Neural cell (in vitro differentiated cells): ENCODE measurements at regions not wholly inside any gene's neighbourhood (a gene's known extent, or its start where the extent isn't known, plus 50 kb on each side); places are given as distances from the start of the nearest gene placed in this dataset.

Source experiments
- H2AFZ ChIP-seq: fragments of 200-600, 300-800 bp; sonication (generic), shearing (Covaris generic); 2 replicates; pipeline ENCODE4 v1.6.0; 2014; ENCODE audit warnings: low read depth, mild to moderate bottlenecking, antibody characterized with exemption, low read length, moderate library complexity
- H3F3A ChIP-seq: fragments of 200-600 bp; shearing (Covaris generic); 2 replicates; pipeline ENCODE4 v1.6.1; 2016; ENCODE audit warnings: mild to moderate bottlenecking, moderate library complexity, mixed read lengths, antibody characterized with exemption, low read length; ENCODE audit not compliant: insufficient read depth, poor library complexity, severe bottlenecking
- H3K27ac ChIP-seq: fragments of 200-600, 300-800 bp; sonication (generic), shearing (Covaris generic); 2 replicates; pipeline ENCODE4 v1.5.1; 2014; ENCODE audit warnings: mild to moderate bottlenecking, low read length, moderate library complexity
- H3K27me3 ChIP-seq: fragments of 300-800, 200-600 bp; sonication (generic), shearing (Covaris generic); 2 replicates; pipeline ENCODE4 v1.6.0; 2014; ENCODE audit warnings: mild to moderate bottlenecking, low read depth, low read length, moderate library complexity; ENCODE audit not compliant: insufficient read depth
- H3K36me3 ChIP-seq: fragments of 300-800, 200-600 bp; sonication (generic), shearing (Covaris generic); 2 replicates; pipeline ENCODE4 v1.5.1; 2014; ENCODE audit warnings: mild to moderate bottlenecking, antibody characterized with exemption, low read length, moderate library complexity; ENCODE audit not compliant: insufficient read depth
- H3K4me2 ChIP-seq: fragments of 300-800, 200-600 bp; sonication (generic), shearing (Covaris generic); 2 replicates; pipeline ENCODE4 v1.6.0; 2014; ENCODE audit warnings: mild to moderate bottlenecking, low read length
- H3K4me3 ChIP-seq: fragments of 300-800, 200-600 bp; sonication (generic), shearing (Covaris generic); 2 replicates; pipeline ENCODE4 v1.5.1; 2014; ENCODE audit warnings: mild to moderate bottlenecking, low read length, moderate library complexity
- H3K79me2 ChIP-seq: fragments of 200-600 bp; shearing (Covaris generic); replicated peaks from 2 replicates; pipeline ENCODE4 v1.6.0; 2014; ENCODE audit warnings: mild to moderate bottlenecking, low read length, moderate library complexity; ENCODE audit not compliant: insufficient read depth
- H3K9ac ChIP-seq: fragments of 300-800, 200-600 bp; sonication (generic), shearing (Covaris generic); 2 replicates; pipeline ENCODE4 v1.6.1; 2016; ENCODE audit warnings: mild to moderate bottlenecking, low read length, mixed read lengths
- H3K9me2 ChIP-seq: fragments of 200-600 bp; shearing (Covaris generic); 2 replicates; pipeline ENCODE4 v1.6.1; 2016; ENCODE audit warnings: mild to moderate bottlenecking, low read length, mixed read lengths; ENCODE audit not compliant: insufficient read depth
- H3K9me3 ChIP-seq: fragments of 200-600, 300-800 bp; sonication (generic), shearing (Covaris generic); 2 replicates; pipeline ENCODE4 v1.6.1; 2016; ENCODE audit warnings: mild to moderate bottlenecking, mixed run types, low read length, moderate library complexity, mixed read lengths
- H4K20me1 ChIP-seq: fragments of 200-600 bp; shearing (Covaris generic); 2 replicates; pipeline ENCODE4 v1.6.1; 2016; ENCODE audit warnings: mild to moderate bottlenecking, mixed run types; ENCODE audit not compliant: insufficient read depth
- CTCF ChIP-seq: fragments of 450-650 bp; IDR thresholded peaks from 2 replicates; pipeline ENCODE4 v1.5.1; 2014; ENCODE audit warnings: antibody characterized with exemption, mild to moderate bottlenecking, moderate library complexity; ENCODE audit not compliant: poor library complexity, severe bottlenecking
- EP300 ChIP-seq: fragments of 450-650 bp; conservative IDR thresholded peaks from 2 replicates; pipeline ENCODE4 v1.6.1; 2014; ENCODE audit warnings: antibody characterized with exemption, mild to moderate bottlenecking, moderate library complexity; ENCODE audit not compliant: poor library complexity, severe bottlenecking
- EZH2 ChIP-seq: fragments of 200-600, 300-800 bp; shearing (Covaris generic), sonication (generic); IDR thresholded peaks from 2 replicates; pipeline ENCODE4 v1.6.1; 2014; ENCODE audit warnings: antibody characterized with exemption, low read length, borderline replicate concordance, mild to moderate bottlenecking; ENCODE audit not compliant: insufficient read depth, poor library complexity, severe bottlenecking
- MXI1 ChIP-seq: fragments of 450-650 bp; conservative IDR thresholded peaks from 2 replicates; pipeline ENCODE4 v1.6.1; 2014; ENCODE audit warnings: antibody characterized with exemption, mild to moderate bottlenecking; ENCODE audit not compliant: poor library complexity, severe bottlenecking
- POLR2AphosphoS5 ChIP-seq: IDR thresholded peaks from 2 replicates; pipeline ENCODE4 v1.6.1; 2012
- RAD21 ChIP-seq: fragments of 450-650 bp; conservative IDR thresholded peaks from 2 replicates; pipeline ENCODE4 v1.6.1; 2014; ENCODE audit warnings: antibody characterized with exemption, mild to moderate bottlenecking, moderate library complexity
- REST ChIP-seq: IDR thresholded peaks from 2 replicates; pipeline ENCODE4 v1.6.1; 2012; ENCODE audit warnings: borderline replicate concordance
- SMC3 ChIP-seq: fragments of 450-650 bp; conservative IDR thresholded peaks from 2 replicates; pipeline ENCODE4 v1.6.1; 2014; ENCODE audit warnings: antibody characterized with exemption, mild to moderate bottlenecking, moderate library complexity; ENCODE audit not compliant: poor library complexity
- TAF1 ChIP-seq: IDR thresholded peaks from 2 replicates; pipeline ENCODE4 v1.6.1; 2012; ENCODE audit warnings: low read depth

GRCh38 chr13:97559030-97559429, 125.1 kb downstream of the RAP2A start:
- Histone ChIP-seq H3K4me2 (no peak overlapping the region), H3K9me3 (no peaks in the 10 kb centered on the region), H3K79me2 (no peaks in the 10 kb centered on the region), H2AFZ (no peak overlapping the region), H3K9ac (no peak overlapping the region), H4K20me1 (no peaks in the 10 kb centered on the region), H3K4me3 (no peak overlapping the region), H3K27me3 (no peaks in the 10 kb centered on the region), H3F3A (no peaks in the 10 kb centered on the region), H3K27ac (no peak overlapping the region), H3K9me2 (no peaks in the 10 kb centered on the region), H3K36me3 (no peaks in the 10 kb centered on the region)
- TF ChIP-seq EP300: no peak
- no peak for TF ChIP-seq RAD21
- TF ChIP-seq POLR2AphosphoS5: no peak
- no peak for TF ChIP-seq TAF1
- TF ChIP-seq MXI1: no peak
- no peak for TF ChIP-seq EZH2
- TF ChIP-seq CTCF: no peak
- TF ChIP-seq REST: no peak
- TF ChIP-seq SMC3: no peak

DNA sequence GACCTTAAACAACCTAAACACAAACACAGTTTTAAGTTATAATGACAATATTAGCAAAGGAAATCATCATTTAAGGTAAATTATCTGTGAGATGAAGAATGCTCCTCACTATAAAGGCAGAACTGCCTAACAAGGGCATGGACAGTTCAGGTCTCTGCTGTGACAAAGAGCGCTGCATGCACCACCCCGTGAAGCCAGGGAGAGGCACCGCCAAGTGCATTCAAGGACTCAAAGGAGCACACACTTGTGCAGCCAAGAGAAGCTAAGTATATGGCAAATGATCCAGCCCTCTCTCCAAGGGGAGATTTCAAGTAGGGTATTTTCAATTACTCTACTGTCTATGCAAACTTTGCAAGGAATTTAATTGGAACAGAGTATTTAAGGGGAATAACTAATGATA, 126.0 kb downstream of the RAP2A start:
- Histone ChIP-seq H3K27ac (no peak overlapping the region), H3K9me3 (no peaks in the 10 kb centered on the region), H3K4me2 (no peak overlapping the region), H3K9ac (no peak overlapping the region), H3F3A (no peaks in the 10 kb centered on the region), H3K27me3 (no peaks in the 10 kb centered on the region), H4K20me1 (no peaks in the 10 kb centered on the region), H3K79me2 (no peaks in the 10 kb centered on the region), H3K4me3 (no peak overlapping the region), H2AFZ (no peak overlapping the region), H3K36me3 (no peaks in the 10 kb centered on the region), H3K9me2 (no peaks in the 10 kb centered on the region)
- no peak for TF ChIP-seq EZH2
- TF ChIP-seq REST: no peak
- no peak for TF ChIP-seq POLR2AphosphoS5
- TF ChIP-seq RAD21: no peak
- TF ChIP-seq EP300: no peak
- no peak for TF ChIP-seq TAF1
- TF ChIP-seq MXI1: no peak
- TF ChIP-seq SMC3: no peak
- TF ChIP-seq CTCF: no peak
